NCI-H82 (cell line): ENCODE measurements at regions not wholly inside any gene's neighbourhood (a gene's known extent, or its start where the extent isn't known, plus 50 kb on each side); places are given as distances from the start of the nearest gene placed in this dataset.

Source experiments
- DNase-seq: peaks from one replicate; lab custom pipeline; 2025; lab: John Stamatoyannopoulos, UW

DNA sequence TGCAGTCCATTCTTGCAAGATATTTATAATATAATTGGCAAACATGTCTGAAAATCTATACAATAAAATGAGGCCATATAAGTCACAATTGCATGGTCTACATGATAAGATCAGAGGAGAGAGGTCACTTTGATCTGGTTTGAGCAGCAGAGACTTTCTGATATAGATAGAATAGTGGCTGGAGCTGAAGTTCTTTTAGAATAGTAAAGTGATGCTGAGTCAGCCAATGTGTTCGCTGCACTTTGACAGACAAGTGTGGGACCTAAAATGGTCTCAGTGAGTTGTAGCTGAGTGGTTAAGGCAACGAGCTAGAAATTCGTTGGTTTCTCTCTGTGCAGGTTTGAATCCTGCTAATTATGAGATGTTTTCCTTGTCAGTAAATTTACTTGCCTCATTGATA lies 257.0 kb upstream of the C11orf87 start:
- DNase-seq, result no peak

DNA sequence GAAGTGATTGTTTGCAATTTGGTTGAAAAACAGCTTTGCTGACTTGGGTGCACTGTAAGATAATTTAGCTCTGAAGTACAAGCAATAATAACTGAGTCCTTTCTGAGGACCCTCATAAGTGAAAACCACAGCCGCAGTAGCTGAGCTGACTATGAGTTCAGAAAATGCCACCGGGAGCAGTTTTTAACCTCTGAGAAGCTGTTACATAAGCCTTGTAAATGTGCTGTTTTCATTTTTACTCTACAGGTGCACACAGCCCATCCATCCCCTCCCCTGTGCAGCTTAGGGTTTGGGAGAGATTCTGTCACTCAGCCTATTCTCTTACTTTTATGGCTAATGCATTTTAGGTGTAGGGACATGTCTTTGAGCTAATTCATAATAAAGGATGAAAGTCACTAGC lies 255.5 kb upstream of the C11orf87 start:
- DNase-seq, result no peak

DNA sequence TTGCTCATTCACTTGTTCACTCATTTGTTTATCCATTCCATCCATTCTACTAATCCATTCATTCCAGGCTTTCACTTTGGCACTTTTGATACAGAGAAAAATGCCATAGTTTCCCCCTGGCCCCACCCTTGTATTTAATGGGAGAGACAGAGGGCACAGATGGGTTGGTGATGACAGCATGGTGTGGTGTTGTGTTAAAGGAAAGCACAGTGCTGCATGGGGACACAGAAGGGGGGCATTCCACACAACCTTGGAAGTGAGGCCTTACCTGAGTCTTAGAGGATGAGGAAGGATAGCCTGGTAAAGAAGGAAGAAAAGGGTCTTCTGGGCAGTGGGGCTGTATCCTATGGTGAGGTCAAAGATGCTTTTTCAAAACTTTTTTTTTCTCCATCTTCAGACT lies 248.5 kb upstream of the C11orf87 start:
- no peak for DNase-seq

DNA sequence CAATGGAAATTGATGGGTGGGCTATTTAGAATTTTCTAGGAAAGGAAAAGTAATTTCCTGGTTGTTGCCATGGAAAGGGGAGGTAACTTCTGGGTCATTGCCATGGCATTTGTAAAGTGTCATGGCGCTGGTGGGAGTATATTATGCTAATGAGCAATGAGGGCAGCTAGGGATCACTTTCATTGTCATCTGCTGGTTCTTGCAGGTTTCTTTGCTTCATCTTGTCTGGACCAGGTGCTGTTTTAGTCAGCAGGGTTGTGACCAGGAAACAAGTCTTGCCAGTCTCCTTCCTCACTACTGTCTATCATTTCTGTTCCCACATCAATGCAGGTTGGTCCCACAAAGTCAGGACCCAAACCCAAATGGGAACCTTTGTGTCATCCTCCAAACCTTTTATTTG lies 237.6 kb upstream of the C11orf87 start:
- no peak for DNase-seq

DNA sequence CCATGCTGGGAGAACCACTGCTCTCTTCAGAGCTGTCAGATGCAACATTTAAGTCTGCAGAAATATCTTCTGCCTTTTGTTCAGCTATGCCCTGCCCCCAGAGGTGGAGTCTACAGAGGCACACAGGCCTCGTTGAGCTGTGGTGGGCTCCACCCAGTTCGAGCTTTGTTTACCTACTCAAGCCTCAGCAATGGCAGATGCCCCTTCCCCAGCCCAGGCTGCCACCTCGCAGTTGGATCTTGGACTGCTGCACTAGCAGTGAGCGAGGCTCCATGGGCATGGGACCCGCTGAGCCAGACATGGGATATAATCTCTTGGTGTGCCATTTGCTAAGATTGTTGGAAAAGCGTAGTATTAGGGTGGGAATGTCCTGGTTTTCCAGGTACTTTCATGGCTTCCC lies 229.1 kb upstream of the C11orf87 start:
- no peak for DNase-seq

DNA sequence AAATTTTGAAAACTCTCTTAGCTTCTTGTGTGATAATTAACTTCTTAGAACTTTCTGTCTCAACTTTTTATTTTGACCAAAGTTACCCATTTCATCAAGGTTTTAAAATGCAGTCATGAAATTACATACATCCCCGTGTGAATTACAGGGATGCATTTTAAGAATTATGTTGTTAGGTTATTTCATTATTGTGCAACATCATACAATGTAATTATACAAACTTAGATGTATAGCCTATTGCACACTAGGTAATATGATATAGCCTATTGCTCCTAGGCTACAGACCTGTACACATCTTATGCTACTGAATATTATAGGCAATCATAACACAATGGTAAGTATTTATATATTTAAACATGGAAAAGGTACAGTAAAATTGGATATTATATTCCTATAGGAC lies 228.1 kb upstream of the C11orf87 start:
- no peak for DNase-seq

DNA sequence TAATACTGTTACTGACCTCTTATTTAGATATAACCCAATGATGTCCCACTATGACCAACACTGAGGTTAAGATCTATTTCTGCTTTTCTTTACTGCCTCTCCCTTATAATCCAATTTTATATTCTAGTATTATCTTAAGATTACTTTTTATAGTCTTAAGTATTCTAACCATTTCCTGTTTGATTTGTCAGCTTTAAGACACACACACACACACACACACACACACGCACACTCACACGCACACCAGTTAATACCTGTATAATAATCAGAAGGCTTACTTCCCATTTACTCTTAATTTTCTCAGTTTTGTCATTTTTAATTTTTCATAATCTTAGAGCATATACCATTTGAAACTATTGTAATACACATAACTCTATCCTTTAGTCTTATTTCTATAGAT lies 226.0 kb upstream of the C11orf87 start:
- DNase-seq, result no peak

DNA sequence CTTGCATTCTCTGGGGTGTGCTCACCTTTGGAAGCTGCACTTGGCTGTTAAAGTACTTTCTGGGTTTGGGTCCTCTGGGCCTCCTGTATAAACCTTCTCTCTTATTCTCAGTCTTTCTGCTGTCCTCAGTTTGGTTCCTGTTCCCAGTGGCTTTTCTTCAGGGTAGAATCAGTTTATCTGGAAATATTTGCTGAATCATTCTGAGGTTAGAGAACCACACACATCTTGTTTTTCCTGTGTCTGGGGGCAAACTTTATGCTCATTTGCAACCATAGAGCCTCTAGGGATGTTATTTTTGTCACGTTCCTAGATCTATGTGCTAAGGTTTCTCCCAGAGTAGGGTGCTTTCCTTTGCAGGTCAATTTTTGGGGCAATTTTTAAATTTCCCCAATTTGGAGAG lies 224.3 kb upstream of the C11orf87 start:
- no peak for DNase-seq

DNA sequence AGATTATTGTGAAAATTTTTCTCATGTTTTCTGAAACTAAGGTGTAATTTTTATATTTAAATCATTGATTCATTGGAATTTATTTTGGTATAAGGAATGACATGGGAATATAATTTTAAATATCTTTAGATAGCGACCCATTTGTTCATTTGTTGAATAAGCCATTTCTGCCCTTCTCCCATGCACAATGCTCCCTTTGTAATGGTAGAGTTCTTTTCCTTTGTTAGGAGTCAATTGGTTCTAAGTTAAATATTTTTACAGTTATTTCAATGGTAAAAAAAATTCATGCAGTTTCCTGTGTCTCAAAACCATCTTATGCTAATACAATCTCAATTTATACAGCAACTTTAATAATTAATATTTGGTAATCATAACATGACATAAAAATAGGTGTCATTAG lies 218.8 kb upstream of the C11orf87 start:
- no peak for DNase-seq

DNA sequence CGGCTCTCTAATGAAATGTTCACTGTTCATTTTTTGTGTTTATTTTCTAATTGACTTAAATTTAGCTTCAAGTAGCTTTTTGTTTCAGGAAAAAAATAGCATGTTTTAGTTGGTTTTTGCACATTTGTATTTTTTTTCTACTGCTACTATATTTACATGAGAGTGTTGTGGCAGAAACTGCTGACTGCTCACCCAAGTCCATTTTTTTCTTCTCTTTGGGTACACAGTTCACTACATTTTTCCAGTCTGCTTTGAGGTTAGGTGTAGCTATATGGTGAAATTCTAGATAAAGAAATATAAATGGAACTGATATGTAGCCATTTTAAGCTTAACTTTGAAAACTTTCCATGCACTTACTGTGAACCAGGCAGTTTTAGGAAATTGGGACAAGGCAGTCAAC lies 216.7 kb upstream of the C11orf87 start:
- DNase-seq, result no peak

DNA sequence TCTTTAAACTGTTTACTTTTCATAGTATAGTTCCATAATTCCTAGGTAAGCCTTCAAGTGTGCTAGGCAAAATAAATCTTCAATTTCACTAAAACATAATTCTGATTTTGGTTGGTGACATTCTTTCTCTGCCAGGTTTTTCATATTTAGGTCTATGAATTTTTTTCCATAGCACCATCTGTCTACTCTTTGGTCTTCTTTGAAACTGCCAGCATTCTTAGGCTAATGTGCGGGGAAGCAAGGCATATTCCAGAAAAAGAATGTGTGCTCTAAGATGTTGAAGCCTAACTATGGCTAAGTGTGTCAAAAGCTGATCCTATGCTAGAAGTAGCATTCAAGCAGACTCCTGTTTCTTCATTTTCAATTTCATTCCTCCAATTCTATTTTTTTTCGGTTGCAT lies 213.9 kb upstream of the C11orf87 start:
- no peak for DNase-seq

DNA sequence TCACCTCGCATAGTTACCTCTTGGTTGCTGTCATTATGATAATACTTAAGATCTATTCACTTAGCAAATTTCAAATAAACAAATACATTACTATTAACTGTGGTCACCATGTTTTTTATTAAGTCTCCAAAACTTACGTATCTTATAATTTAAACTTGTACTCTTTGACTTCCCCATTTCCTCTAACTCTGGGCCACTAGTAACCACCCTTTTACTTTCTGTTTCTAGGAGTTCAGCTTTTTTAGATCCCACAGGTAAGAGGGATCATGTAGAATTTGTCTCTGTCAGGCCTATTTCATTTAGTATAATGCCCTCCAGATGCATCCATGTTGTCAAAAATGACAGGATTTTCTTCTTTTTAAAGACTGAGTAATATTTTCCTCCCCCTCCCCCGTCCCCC lies 212.4 kb upstream of the C11orf87 start:
- no peak for DNase-seq

DNA sequence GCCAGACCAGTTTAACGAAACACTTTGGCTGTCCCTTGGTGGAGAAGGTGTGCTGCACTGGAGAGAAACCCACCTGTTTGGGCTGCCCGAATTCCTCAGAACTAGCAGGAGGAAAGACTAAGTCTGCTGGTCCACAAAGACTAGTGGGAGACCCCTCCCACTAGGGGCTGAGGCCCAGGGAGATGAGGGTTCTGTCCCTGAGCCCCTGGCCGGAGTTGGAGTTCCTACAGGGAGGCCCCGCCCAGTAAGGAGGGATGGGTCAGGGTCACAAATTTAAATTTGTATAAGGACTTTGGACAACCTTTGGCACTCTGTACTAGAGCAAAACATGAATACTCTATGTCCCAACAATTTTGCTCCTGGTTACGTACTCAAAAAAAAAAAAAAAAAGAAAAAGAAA lies 200.8 kb upstream of the C11orf87 start:
- DNase-seq, result no peak

DNA sequence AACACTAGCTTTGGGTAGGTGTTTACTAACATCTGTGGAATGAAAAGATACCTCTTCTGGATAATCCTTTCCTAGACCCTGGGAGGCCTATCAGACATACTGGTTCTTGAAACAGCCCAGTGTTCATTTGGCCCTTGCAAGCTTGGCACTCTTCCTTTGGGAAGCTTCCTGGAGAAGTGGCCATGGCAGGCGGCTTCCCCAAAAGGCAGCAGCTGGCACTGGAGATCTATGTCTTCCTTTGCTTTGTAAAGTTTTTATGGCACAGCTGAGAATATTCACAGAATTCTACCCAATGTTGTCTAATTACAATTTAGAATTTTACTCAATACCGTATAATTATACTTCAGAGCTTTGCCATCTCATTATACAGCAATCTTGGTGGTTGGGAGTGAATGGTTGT lies 199.2 kb upstream of the C11orf87 start:
- no peak for DNase-seq

DNA sequence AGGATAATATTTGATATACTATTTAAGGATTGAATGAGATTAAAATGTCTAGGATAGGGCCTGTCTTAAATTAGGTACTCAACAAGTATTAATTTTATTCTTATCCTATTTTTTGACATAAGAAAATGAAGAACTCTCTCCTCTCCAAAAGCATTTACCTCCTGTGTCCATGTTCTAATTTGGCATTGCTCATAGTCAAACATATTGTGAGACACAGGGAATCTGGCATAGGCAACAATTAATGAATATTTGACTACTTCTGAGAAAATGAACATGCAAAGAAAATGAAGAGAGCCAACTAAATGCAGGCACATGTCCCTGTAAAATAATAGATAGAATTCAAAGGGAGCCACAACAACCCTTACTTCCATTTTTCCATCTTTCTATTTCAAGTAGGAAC lies 198.5 kb upstream of the C11orf87 start:
- no peak for DNase-seq

DNA sequence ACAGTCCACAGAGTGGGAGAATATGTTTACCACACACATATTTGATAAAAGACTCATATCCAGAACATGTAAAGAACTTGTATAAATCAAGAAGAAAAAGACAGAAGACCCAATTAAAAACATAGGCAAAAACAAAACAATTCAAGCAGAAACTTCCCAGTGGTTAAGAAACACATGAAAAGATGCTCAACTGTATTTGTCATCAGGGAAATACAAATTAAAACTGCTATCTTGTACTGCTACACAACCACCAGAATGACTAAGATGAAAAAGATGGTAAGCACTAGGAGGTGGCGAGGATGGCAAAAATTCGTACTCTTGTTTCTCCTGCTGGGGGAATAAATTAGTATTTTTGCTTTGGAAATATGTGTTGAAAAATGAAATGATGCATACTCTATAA lies 192.3 kb upstream of the C11orf87 start:
- DNase-seq, result no peak

DNA sequence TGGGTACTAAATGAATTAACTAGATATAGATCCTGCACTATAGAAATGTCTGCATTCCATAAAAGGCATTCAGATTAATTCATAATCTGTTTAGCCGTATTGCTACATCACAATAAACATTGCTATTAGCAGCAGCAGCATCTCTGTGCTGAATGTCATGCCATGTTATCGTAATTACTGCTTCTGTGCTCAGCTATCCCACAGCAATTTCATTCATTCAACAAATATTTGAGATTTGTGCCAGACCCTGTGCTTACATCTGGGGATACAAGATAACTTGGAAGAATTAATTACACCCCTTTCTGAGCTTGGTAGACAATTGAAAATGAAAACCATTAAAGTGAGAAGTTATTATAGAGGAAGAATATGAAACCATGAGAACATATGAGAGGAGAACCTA lies 185.8 kb upstream of the C11orf87 start:
- no peak for DNase-seq

DNA sequence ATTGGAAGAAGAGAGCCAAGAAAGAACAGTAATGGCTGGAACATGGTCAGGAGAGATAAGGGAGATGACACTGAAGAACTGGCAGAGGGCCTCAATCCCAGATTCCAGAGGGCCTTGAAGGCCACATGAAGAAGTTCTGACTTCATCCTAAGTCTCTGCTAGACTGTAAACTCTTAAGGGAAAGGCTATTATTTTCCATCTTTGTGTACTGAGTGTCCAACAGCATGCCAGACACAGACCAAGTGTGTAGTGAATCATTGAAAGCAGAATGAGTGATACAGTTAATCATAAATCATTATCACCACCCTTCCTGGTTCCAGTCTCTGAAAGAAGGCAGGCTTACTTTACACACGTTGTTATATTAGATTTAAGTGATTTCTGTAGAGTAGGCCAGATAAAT lies 185.3 kb upstream of the C11orf87 start:
- no peak for DNase-seq

DNA sequence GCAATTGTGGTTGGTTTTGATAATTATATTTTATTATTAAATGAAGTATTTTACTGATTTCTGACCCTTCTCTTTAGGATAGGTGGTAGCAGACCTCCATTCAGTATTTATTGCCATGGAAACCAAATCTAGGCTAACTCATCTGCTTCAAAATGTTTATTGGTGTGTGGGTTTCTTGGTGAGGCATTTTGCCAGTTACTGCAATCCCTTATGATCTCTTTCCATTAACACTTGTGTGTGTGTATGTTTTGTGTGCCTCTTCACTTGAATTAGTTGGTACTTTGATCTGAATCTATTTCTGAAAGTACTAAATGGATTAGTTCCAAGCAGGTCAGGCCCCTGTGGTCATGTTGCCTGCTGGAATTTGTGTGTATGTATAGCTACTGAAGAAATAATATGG lies 184.4 kb upstream of the C11orf87 start:
- no peak for DNase-seq

DNA sequence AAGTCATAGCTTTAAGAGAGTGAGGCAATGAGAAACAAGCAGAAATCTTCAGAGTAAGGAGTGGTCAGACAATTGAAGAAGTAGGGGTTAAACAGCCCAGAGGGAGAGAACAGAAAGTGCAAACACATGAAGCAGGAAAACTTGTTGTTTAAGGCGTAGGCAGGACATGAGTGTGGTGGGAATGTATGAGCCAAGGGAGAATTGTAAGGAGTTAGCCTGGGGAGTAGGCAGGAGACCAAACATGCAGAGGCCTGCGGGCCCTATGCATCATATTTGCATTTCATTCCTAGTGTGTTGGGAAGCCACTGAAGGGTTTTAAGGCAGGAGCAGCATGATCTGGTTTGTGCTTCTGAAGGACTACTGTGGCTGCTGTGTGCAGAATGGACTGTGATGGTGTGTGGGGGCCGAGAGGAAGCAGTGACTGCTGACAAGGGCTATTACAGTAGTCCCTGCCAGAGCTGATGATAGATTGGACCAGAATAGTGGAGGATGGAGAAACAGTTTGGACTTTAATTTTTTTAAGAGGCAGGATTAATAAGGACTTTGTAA lies 179.9 kb upstream of the C11orf87 start:
- DNase-seq, result no peak

DNA sequence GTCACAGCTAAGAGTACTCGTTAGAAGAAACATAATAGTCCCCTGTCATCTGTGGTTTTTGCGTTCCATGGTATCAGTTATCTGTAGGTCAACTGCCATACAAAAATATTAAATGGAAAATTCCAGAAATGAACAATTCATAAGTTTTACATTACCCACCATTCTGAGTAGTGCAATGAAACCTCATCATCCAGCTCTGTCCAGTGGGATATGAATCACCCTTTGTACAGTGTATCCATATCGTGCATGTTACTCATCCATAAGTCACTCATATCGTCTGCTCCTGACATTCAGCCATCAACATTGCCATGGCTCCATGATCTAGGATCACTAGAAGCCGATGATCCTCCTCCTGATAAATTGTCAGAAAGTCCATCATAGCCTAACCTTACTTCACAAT lies 174.9 kb upstream of the C11orf87 start:
- DNase-seq, result no peak

DNA sequence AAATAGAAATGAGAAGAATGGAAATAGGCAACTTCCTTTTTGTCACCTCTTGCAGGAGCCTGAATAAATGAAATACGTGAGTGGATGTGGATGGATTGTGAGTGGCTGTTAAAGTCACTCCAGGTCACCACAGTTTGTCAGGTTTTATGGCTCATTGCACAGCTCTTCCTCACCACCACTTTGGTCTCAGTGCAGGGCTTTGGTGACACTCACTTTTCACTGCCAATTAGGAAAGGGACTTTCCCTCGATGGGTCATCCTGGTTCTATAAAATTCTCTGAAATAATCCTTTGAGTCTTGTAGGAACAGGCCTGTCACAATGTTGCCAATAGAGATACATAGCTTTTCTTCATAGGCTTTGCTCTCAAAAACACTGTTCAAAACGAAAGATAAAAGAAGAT lies 172.4 kb upstream of the C11orf87 start:
- DNase-seq, result no peak

DNA sequence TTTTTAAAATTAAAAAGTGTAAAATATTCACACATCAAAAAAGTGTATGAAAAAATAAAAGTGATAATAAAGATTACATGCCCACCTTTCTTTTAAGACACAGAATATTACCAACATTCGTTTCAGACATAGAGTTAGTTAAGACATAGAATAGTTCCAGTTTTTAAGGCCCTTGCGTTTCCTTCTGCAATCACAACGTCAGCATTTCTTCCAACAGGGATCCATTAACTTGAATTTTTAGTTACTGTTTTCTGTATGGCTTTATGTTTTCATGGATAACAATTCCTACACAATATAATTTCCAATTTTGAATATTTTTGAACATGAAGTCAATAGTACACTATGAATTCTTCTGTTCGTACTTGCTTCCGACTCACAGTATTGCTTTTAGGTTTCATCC lies 170.8 kb upstream of the C11orf87 start:
- no peak for DNase-seq

DNA sequence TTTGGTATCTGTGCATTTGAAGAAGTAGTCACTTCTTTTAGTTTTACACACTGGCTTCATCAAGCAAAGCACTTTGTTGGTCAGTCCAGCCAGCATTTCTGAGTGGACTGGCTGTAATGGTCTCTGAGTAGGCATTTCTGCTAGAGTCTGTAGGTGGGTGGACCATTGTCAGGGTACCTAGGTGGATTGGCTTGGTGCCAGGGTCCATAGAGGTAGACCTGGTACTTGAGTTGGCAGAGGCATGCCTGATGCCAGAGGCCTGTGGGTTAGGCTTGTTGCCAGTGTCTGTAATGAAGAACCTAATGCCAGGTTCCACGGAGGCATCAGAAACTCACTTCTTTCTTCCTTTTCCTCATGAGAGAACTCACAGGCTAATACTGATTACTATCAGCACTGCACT lies 157.9 kb upstream of the C11orf87 start:
- DNase-seq, result no peak
